ENCODE measurements at regions not wholly inside any gene's neighbourhood (a gene's known extent, or its start where the extent isn't known, plus 50 kb on each side); places are given as distances from the start of the nearest gene placed in this dataset.

- no peak for DNase-seq (ENCODE audit: low read depth)
- no peak for TF ChIP-seq CTCF (IDR thresholded peaks at IDR 0.05; ENCODE audit: low read depth, low read length, missing control alignments)
- in situ Hi-C loops (cut with HindIII; ENCODE audit: low sequenced_read_pairs): no loop called here
- no peak overlapping the region for H3K4me3 ChIP-seq (ENCODE audit: low read depth, low read length)
Observed at GRCh38 chr7:10655031-10655430, 318.6 kb upstream of the PHF14 start.

- no peak for DNase-seq (ENCODE audit: low read depth)
- H3K4me3 ChIP-seq (ENCODE audit: low read depth, low read length): no peak overlapping the region
- no peak for TF ChIP-seq CTCF (IDR thresholded peaks at IDR 0.05; ENCODE audit: low read depth, low read length, missing control alignments)
- in situ Hi-C loops (cut with HindIII; ENCODE audit: low sequenced_read_pairs): no loop called here
Observed at GRCh38 chr7:10657201-10657600, 316.5 kb upstream of the PHF14 start.

- in situ Hi-C loops (cut with HindIII; ENCODE audit: low sequenced_read_pairs): no loop called here
- H3K4me3 ChIP-seq (ENCODE audit: low read depth, low read length): no peak overlapping the region
- DNase-seq (ENCODE audit: low read depth): no peak
- TF ChIP-seq CTCF (IDR thresholded peaks at IDR 0.05; ENCODE audit: low read depth, low read length, missing control alignments): no peak
Observed at GRCh38 chr7:10657837-10658236, 315.8 kb upstream of the PHF14 start.

- no peak overlapping the region for H3K4me3 ChIP-seq (ENCODE audit: low read depth, low read length)
- TF ChIP-seq CTCF (IDR thresholded peaks at IDR 0.05; ENCODE audit: low read depth, low read length, missing control alignments): no peak
- DNase-seq (ENCODE audit: low read depth): no peak
- in situ Hi-C loops (cut with HindIII; ENCODE audit: low sequenced_read_pairs): no loop called here
Observed at GRCh38 chr7:10662491-10662890, 311.2 kb upstream of the PHF14 start.

- no peak for TF ChIP-seq CTCF (IDR thresholded peaks at IDR 0.05; ENCODE audit: low read depth, low read length, missing control alignments)
- no peak for DNase-seq (ENCODE audit: low read depth)
- in situ Hi-C loops (cut with HindIII; ENCODE audit: low sequenced_read_pairs): no loop called here
- H3K4me3 ChIP-seq (ENCODE audit: low read depth, low read length): no peak overlapping the region
Observed at GRCh38 chr7:10662982-10663884, 310.4 kb upstream of the PHF14 start.

GRCh38 chr7:10672186-10672585 is 301.5 kb upstream of the PHF14 start:
- in situ Hi-C loops (cut with HindIII; ENCODE audit: low sequenced_read_pairs): no loop called here
- TF ChIP-seq CTCF (IDR thresholded peaks at IDR 0.05; ENCODE audit: low read depth, low read length, missing control alignments): no peak
- no peak for DNase-seq (ENCODE audit: low read depth)
- H3K4me3 ChIP-seq (ENCODE audit: low read depth, low read length): no peak overlapping the region

All from astrocyte of the cerebellum (primary cell).